Vagina (tissue), 2 donors: ENCODE measurements at regions not wholly inside any gene's neighbourhood (a gene's known extent, or its start where the extent isn't known, plus 50 kb on each side); places are given as distances from the start of the nearest gene placed in this dataset.

Experiments used
- CTCF ChIP-seq, 3 experiments: fragments of 450-650 bp in 2 of 3; fragments of 200-600 bp in 1 of 3; sonication (generic) in 1 of 3; IDR thresholded peaks; one replicate each; pipeline ENCODE4 v1.5.1; 2017 to 2019; ENCODE audit warnings: antibody characterized with exemption in 3 of 3, mild to moderate bottlenecking in 2 of 3, moderate library complexity in 2 of 3
- POLR2AphosphoS5 ChIP-seq, 2 donors: sonication (generic); formaldehyde crosslinking; IDR thresholded peaks; one replicate each; pipeline ENCODE4 v1.9.0; 2017; ENCODE audit warnings: antibody characterized with exemption in 2 of 2, mild to moderate bottlenecking in 2 of 2, low read depth in 1 of 2; ENCODE audit not compliant: insufficient read depth in 1 of 2

GRCh38 chr2:128485761-128486639 lies 167.3 kb upstream of the HS6ST1 start:
- TF ChIP-seq POLR2AphosphoS5 (IDR thresholded peaks at IDR 0.05; ENCODE audit: insufficient read depth in 1 of 2, low read depth in 1 of 2), result no peak
- no peak for TF ChIP-seq CTCF (IDR thresholded peaks at IDR 0.05)
